ENCODE measurements at regions not wholly inside any gene's neighbourhood (a gene's known extent, or its start where the extent isn't known, plus 50 kb on each side); places are given as distances from the start of the nearest gene placed in this dataset.

DNA sequence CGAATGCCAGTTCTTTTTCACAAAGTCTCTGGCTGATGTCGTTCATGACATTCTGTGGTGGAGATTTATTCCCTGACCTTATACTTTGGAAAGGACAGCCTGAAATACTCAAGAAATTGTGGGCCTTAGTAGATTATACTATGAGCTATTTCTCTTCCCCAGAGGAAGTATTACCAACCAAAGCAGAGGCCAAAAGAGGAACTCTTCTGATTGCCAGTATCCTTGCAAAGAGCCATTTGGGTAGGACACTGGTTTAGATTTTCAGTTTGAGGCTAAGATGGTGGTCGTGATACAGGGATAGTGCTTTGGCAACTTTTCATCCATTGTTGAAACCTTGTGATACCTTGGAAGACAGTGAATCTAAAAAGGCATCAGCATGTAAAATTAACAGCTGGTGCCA is 327.3 kb downstream of the HACE1 start:
- Histone ChIP-seq H3K9ac (ENCODE audit: insufficient read depth, low read depth, low read length) (no peak overlapping the region), H3K4me2 (ENCODE audit: low read depth, low read length) (no peak overlapping the region), H3K27me3 (ENCODE audit: control insufficient read depth in 1 of 2, insufficient read depth in 2 of 2, low read length in 2 of 2) (0 out of 5 replicates have a peak, but pooled peaks cover 0 to 3% of the 10 kb centered on the region in 2 experiments), H3K4me3 (replicated peaks in 1 of 3; ENCODE audit: insufficient read depth in 1 of 3, low read depth in 2 of 3, low read length in 3 of 3) (no peak overlapping the region), H3K27ac (ENCODE audit: extremely low read length, insufficient read depth, low read length) (no peak overlapping the region), H3K36me3 (replicated peaks in 1 of 2; ENCODE audit: control insufficient read depth in 1 of 2, insufficient read depth in 2 of 2, low read length in 2 of 2) (no peaks in the 10 kb centered on the region), H4K20me1 (ENCODE audit: insufficient read depth, low read length) (no peaks in the 10 kb centered on the region), H3K4me1 (ENCODE audit: insufficient read depth, low read length) (peaks cover 3% of the 10 kb centered on the region), H3K9me3 (ENCODE audit: low read length) (no peaks in the 10 kb centered on the region), H2AFZ (ENCODE audit: low read length) (no peak overlapping the region), H3K79me2 (ENCODE audit: insufficient read depth, low read length) (no peaks in the 10 kb centered on the region)
- in situ Hi-C loops (cut with HindIII; ENCODE audit: extremely low pct_ligation_motif_present, low pct_unique_long_range_greater_than_20kb) (no loop called here), intact Hi-C loops (cut with micrococcal nuclease; ENCODE audit: unreplicated experiment) (no loop called here)
- ChIA-PET POLR2A (no interaction called here), CTCF (ENCODE audit: low intra/inter-chr PET ratio, low total read pairs) (no interaction called here)
- TF ChIP-seq ZBTB38 (CRISPR knock-in tag; IDR thresholded peaks at IDR 0.05) (no peak), DDIT3 (CRISPR knock-in tag; IDR thresholded peaks at IDR 0.05) (no peak), ZNF180 (CRISPR knock-in tag; IDR thresholded peaks at IDR 0.05; ENCODE audit: borderline replicate concordance, low read depth) (no peak), FOXO1 (CRISPR knock-in tag; IDR thresholded peaks at IDR 0.05) (no peak), ZNF607 (CRISPR knock-in tag; IDR thresholded peaks at IDR 0.05; ENCODE audit: borderline replicate concordance) (no peak), ELF1 (CRISPR knock-in tag; IDR thresholded peaks at IDR 0.05) (no peak), ZNF326 (CRISPR knock-in tag; IDR thresholded peaks at IDR 0.05; ENCODE audit: borderline replicate concordance) (no peak), IRF9 (CRISPR knock-in tag; IDR thresholded peaks at IDR 0.05; ENCODE audit: borderline replicate concordance) (no peak), TCF7 (IDR thresholded peaks at IDR 0.05; ENCODE audit: low read depth) (no peak), ZNF616 (CRISPR knock-in tag; IDR thresholded peaks at IDR 0.05; ENCODE audit: low read depth) (no peak), ZNF33A (CRISPR knock-in tag; IDR thresholded peaks at IDR 0.05; ENCODE audit: borderline replicate concordance) (no peak), RFX5 (IDR thresholded peaks at IDR 0.05; ENCODE audit: low read depth, low read length) (no peak)
- TF ChIP-seq, protein P1, sequence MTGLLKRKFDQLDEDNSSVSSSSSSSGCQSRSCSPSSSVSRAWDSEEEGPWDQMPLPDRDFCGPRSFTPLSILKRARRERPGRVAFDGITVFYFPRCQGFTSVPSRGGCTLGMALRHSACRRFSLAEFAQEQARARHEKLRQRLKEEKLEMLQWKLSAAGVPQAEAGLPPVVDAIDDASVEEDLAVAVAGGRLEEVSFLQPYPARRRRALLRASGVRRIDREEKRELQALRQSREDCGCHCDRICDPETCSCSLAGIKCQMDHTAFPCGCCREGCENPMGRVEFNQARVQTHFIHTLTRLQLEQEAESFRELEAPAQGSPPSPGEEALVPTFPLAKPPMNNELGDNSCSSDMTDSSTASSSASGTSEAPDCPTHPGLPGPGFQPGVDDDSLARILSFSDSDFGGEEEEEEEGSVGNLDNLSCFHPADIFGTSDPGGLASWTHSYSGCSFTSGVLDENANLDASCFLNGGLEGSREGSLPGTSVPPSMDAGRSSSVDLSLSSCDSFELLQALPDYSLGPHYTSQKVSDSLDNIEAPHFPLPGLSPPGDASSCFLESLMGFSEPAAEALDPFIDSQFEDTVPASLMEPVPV (CRISPR knock-in tag; IDR thresholded peaks at IDR 0.05) = no peak
- TF ChIP-seq, protein P2, sequence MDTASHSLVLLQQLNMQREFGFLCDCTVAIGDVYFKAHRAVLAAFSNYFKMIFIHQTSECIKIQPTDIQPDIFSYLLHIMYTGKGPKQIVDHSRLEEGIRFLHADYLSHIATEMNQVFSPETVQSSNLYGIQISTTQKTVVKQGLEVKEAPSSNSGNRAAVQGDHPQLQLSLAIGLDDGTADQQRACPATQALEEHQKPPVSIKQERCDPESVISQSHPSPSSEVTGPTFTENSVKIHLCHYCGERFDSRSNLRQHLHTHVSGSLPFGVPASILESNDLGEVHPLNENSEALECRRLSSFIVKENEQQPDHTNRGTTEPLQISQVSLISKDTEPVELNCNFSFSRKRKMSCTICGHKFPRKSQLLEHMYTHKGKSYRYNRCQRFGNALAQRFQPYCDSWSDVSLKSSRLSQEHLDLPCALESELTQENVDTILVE (CRISPR knock-in tag; IDR thresholded peaks at IDR 0.05) = no peak
- DNase-seq (ENCODE audit: low spot score) (no peak), FAIRE-seq (no peak), ATAC-seq (no peak)
- WGBS (ENCODE audit: low lambda C conversion rate) = 0% methylated on average over 3 of the region's 3 CpGs
- BruUV-seq (replicated peaks) = no TSS peak

All from HepG2 (cell line).